CD4-positive, alpha-beta T cell treated with Interleukin-4 for 1 hour (primary cell): ENCODE measurements at regions not wholly inside any gene's neighbourhood (a gene's known extent, or its start where the extent isn't known, plus 50 kb on each side); places are given as distances from the start of the nearest gene placed in this dataset.
A peak's percentile ranks its signal among the peaks of the same experiment; 100 is the strongest.

Experiments used
- DNase-seq, 2 donors: peaks; one replicate each; pipeline ENCODE4 v3.0.0-alpha.2; 2020 to 2022

DNA sequence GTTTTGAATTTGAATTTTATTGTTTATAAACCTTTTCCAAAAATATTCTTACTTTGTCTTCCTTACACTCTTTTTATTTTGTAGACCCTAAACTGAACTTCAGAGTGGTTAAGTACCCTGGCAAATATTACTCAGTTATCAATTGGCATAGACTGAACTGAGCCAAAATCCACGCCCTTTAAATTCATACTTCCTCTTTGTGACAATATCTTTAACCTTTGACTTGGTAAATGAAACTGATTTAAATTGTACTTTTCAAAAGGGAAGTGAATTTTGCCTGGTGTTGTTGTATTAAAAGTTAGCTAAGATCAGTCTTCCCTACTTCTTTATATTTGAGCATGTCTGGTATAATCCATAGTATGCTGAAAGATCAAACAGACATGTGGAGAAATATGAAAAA, 184.3 kb upstream of the USP15 start:
- no peak for DNase-seq

- no peak for DNase-seq
Observed at GRCh38 chr12:62078020-62078419, 182.2 kb upstream of the USP15 start.

DNA sequence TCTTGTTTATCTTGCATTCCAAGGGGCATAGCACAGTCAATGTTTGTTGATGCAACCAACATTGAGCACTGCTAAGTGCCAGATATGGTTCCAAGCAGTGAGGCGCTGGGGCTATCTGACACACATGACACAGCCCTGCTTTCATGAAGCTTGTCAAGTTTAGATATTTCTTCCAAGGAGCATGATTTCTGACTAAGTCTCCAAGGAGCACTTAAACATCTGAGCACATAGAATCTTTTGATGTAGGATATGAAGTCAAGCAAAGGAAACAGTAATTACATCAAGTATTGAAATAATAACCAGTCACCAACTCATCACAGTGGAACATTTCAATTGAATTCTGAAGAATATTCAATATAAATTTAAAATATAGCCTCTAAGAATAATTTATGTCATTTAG, 177.8 kb upstream of the USP15 start:
- DNase-seq = no peak

DNA sequence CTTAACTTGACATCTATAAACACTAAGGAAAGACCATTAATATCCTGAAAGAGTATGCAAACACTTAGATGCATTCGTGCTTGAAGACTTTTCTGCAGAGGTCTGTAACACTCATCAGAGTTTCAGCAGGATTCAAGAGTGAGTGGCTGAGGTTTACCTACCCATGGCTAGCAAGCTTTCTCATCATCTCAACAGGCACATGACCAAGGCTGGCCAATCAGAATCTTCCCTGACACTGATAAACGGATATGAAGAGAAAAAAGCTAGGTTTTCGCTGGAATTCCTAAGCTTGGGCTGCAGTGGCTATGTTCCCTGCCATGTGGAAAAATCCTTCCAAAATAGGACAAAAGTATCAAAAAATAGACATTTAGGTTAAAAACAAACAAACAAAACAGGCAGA, 162.1 kb upstream of the USP15 start:
- DNase-seq = no peak

DNA sequence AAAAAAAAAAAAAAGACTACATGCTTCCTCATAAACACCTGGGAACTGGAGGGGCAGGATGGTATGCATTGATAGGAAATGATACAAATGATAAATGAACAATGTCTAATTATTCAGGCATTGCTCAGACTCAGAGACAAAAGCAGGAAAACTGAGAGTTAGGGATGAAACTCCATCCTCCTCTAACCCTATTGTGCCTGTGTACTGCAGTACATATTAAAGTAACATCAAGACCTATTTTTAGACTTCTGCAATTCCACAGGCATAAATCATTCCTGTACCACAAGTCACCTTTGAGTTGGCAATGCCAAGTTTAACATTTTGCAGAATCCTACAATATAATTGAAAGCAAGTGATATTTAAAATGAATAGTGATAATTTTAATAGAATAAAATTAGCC, 156.5 kb upstream of the USP15 start:
- DNase-seq = no peak

DNA sequence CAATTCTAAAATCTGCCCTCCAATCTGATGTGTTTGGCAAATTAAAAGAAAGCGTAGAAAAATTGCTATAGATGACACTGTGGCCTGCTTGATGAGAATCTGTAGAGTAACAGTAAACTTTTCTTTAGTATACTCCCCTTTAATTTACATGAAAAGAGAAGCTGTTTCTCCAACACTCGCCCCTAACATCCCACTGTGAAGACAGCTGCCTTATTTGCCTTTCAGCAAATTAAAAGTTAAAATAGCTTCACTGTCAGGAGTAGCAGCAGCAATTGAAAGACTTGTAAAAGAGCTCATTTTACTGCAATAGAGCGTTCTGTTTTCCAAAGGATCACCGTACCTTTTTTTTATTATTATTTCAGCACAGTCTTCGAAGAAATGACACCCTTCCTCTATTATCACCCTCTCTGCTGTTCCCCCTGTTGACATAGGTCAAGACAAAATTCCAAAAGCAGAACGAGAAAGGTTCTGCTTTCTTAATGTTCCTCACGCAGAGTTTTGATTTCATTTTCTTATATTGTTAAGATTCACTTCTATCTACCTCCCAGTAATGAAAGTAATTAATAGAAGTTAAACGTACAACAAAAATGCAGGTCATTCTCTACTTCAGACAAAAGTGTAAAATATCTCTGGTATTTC, 153.5 kb upstream of the USP15 start:
- no peak for DNase-seq

DNA sequence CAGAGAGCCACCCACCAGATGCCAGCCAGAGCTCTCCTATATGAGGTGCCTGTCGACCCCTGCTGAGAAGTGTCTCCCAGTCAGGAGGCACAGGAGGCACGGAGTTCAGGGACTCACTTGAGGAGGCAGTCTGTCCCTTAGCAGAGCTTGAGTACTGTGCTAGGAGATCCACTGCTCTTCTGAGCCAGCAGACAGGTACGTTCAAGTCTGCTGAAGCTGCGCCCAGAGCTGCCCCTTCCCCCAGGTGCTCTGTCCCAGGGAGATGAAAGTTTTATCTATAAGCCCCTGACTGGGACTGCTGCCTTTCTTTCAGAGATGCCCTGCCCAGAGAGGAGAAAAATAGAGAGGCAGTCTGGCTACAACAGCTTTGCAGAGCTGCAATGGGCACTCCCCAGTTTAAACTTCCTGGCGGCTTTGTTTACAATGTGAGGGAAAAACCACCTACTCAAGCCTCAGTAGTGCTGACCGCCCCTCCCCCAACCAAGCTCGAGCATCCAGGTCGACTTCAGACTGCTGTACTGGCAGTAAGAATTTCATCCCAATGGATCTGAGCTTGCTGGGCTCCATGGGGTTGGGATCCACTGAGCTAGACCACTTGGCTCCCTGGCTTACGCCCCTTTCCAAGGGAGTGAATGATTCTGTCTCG, 146.7 kb upstream of the USP15 start:
- no peak for DNase-seq

DNA sequence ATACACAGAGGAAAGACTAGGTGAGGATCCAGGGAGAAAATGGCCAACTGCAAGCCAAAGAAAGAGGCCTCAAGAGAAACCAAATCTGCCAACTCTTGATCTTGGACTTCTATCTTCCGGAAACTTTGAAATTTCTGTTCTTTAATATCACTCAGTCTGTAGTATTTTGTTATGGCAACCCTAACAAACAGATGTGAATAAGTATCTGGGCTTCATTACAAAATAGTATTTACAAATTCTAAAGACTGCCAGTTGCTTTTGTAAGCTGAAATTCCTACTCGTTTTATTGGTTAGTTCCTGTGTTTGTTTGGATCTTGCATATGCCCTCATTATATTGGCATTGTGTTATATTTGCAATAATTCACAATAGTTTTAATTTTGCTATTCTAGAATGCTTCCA, 143.2 kb upstream of the USP15 start:
- no peak for DNase-seq

DNA sequence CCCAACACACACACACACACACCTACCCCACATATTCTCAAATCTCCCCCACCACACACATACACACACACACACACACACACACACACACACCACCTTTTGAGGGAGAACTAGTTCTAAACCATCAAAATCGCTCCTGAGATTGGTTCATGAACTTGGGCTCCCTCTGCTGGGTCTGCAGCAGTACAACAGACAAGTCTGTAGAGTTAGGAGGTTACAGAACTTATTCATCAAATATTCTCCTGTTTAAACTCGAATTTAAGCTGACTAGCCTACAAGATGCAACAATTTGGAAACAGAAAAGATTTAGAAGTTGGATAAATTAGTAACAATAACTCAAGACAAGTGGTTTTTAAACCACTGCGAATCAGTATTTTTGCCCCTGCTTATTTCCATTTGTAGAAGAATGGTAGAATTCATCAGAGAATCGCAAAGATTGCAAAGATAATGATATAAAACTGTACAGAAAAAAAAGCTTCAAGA, 136.4 kb upstream of the USP15 start:
- peak; percentile 33 to 48 for DNase-seq

- no peak for DNase-seq
Observed at GRCh38 chr12:62127516-62127915, 132.7 kb upstream of the USP15 start.

DNA sequence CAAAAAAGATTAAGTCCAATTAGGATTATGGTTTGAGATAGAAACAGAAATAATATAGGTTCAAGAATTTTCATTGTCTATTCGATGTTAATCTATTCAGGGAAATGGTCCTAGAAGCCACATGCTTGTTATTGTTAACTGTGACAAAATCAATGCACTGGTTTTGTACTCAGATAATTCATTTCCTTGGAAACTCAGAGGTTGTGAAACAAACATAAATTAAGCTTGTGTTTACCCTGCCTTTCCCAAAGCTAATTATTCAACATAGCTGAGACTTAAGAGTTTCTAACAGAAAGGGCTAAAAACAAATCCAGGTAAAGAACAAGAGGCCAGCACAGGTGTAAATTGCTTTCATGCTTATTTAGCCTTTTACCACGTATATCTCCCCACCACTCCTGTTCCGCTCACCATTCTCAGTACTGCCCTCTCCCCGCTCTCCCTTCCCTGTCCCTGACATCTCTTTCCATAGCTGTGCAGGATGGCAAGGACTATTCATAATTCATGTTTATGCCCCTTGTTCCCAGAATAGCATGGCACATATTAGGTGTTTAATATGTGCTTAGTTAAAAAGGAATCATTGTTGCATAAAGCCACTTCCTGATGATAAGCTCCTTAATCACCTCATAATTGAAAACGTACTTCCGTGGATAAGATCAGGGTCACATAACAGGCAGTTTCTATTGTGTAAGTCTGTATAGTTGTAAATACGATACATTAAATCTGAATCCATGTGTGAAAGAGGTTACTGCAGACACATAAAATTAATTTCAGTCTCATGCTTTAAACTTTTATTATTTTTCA, 131.8 kb upstream of the USP15 start:
- no peak for DNase-seq

- no peak for DNase-seq
Observed at GRCh38 chr12:62129291-62129690, 130.9 kb upstream of the USP15 start.

- DNase-seq = no peak
Observed at GRCh38 chr12:62130402-62130801, 129.8 kb upstream of the USP15 start.

DNA sequence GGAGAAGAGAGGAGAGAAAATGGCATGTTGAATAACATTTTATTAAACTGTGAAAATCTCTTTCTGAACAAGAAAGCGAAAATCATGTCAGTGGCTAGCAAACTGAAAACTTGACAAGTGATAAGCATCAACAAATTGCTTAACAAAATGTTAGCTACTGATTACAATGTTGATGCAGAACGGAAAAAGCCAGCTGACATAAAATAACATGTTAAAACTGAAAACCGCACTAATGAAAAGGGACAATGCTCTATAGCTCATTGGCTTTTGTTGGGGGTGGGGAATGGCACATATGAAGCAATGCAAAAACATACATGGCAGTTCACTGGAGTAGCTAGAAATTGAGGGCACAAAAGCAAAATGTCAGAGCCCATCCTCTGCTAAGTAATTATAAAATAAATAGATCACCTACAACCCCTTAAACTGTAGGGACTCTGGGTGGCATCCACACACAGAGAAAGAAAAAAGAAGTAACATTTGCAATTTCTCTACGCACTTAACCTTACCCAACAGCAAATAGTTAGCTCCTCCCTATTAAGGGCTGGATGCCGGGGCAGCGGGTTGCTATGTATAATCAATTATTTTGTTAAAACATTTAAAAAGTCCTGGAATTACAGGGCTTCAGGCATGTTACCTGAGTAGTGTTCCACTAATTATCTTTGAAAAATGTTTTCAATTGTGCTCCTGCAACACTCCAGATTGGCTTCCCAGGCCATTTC, 129.2 kb upstream of the USP15 start:
- DNase-seq = no peak

GRCh38 chr12:62133440-62133839, 126.8 kb upstream of the USP15 start:
- DNase-seq = no peak

DNA sequence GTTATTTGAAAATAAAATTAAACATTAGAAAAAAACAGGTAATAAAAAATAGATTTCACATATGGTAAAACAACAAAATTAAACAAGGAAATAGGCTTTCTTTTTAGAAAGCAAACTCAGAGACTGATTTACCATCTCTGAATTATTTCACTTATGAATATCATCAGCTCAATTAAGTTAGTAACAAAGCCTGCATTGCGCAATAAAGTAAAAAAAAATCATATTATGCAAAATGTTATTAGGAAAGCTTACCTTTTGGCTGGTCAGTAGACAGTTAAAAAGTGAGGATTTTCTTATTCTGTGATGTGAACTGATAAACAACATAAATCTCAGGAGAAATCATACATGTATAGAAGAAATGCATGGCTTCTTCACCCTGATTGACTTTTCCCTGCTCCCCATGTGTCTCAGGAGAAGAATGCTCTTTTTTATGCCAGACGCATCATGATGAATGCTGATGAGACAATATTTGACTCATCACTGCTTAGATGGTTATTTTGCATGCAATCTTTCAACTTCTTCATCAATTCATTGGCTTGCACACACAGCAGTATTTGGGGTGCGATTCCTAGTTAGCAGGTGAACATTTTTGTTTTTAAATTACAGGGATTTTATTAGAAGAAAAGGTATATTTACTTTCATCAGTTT, 124.5 kb upstream of the USP15 start:
- no peak for DNase-seq

- DNase-seq = no peak
Observed at GRCh38 chr12:62136496-62136895, 123.7 kb upstream of the USP15 start.

GRCh38 chr12:62138527-62138926, 121.7 kb upstream of the USP15 start:
- DNase-seq = no peak

DNA sequence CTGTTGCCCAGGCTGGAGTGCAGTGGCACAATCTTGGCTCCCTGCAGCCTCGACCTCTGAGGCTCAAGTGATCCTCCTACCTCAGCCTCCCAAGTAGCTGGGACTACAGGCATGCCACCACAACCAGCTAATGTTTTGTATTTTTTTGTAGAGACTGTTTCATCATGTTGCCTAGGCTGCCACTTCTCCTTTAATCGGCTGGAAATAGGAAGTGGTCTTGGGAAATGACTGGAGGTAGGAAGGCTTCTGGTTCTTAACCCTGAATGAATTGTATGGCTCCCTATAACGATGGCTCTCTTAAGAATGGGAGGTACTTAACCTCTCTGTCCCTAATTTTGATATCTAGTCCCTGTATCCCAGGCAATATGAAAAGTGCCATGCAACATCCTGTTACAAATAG, 113.9 kb upstream of the USP15 start:
- DNase-seq = no peak

- DNase-seq = no peak
Observed at GRCh38 chr12:62158013-62158412, 102.2 kb upstream of the USP15 start.

- no peak for DNase-seq
Observed at GRCh38 chr12:62158461-62159360, 101.5 kb upstream of the USP15 start.

DNA sequence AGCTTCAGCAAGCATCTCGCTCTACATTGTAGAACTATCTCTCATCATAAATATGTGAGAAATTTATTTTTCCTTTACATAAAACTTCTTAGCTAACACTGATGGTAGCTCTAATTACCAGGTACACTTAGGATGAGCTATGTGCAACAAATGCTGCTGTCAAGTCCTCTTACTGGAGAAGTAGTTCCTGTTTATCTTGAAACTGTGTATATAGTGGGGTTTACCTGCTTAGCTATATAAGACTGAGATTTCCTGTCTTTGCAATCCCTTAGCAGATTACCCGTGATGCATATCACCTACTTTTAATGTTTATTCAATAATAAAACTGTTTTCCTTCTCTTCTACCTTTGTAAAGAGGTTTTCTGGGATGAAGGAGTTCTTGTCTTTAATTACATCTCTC, 98.0 kb upstream of the USP15 start:
- DNase-seq = no peak
